ENCODE measurements at regions not wholly inside any gene's neighbourhood (a gene's known extent, or its start where the extent isn't known, plus 50 kb on each side); places are given as distances from the start of the nearest gene placed in this dataset.

DNA sequence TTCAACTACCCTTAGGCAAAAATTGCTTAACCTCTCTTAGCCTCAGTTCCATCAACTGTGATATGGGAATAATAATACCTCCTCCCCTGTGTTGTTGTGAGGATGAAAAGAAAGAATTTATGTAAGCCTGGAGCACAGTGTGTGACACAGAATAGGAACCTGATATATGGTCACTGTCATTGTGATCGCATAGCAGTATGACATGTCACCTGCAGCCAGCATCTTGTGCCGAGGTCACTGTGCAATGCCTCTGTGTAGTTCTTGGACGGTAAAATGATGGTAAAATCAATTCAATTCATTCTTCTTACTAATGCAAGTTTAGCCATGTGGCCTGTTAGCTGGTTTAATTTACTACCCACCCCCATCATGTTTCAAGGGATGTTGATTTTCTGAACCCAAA is 54.6 kb upstream of the GPR158 start:
- peak overlapping the region; percentile 53; the same call in 1 of the 2 replicates for H3K27ac ChIP-seq
- TF ChIP-seq, protein P1, sequence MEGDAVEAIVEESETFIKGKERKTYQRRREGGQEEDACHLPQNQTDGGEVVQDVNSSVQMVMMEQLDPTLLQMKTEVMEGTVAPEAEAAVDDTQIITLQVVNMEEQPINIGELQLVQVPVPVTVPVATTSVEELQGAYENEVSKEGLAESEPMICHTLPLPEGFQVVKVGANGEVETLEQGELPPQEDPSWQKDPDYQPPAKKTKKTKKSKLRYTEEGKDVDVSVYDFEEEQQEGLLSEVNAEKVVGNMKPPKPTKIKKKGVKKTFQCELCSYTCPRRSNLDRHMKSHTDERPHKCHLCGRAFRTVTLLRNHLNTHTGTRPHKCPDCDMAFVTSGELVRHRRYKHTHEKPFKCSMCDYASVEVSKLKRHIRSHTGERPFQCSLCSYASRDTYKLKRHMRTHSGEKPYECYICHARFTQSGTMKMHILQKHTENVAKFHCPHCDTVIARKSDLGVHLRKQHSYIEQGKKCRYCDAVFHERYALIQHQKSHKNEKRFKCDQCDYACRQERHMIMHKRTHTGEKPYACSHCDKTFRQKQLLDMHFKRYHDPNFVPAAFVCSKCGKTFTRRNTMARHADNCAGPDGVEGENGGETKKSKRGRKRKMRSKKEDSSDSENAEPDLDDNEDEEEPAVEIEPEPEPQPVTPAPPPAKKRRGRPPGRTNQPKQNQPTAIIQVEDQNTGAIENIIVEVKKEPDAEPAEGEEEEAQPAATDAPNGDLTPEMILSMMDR (conservative IDR thresholded peaks at IDR 0.05) = no peak
